ENCODE measurements at regions not wholly inside any gene's neighbourhood (a gene's known extent, or its start where the extent isn't known, plus 50 kb on each side); places are given as distances from the start of the nearest gene placed in this dataset.

GRCh38 chr2:16117021-16117700 is 176.8 kb downstream of the MYCN start:
- no peak for TF ChIP-seq CTCF (IDR thresholded peaks at IDR 0.05; ENCODE audit: control insufficient read depth, extremely low read depth, insufficient read depth)
- no peak overlapping the region for H3K4me3 ChIP-seq (ENCODE audit: low read depth, low read length)
- DNase-seq (ENCODE audit: low read depth) = no peak

- no peak for DNase-seq (ENCODE audit: low read depth)
- TF ChIP-seq CTCF (IDR thresholded peaks at IDR 0.05; ENCODE audit: control insufficient read depth, extremely low read depth, insufficient read depth) = no peak
- no peak overlapping the region for H3K4me3 ChIP-seq (ENCODE audit: low read depth, low read length)
These were observed 175.8 kb downstream of the MYCN start for GRCh38 chr2:16115881-16116830.

GRCh38 chr2:16115291-16115690 is 174.9 kb downstream of the MYCN start:
- no peak overlapping the region for H3K4me3 ChIP-seq (ENCODE audit: low read depth, low read length)
- TF ChIP-seq CTCF (IDR thresholded peaks at IDR 0.05; ENCODE audit: control insufficient read depth, extremely low read depth, insufficient read depth) = no peak
- DNase-seq (ENCODE audit: low read depth) = no peak

- TF ChIP-seq CTCF (IDR thresholded peaks at IDR 0.05; ENCODE audit: control insufficient read depth, extremely low read depth, insufficient read depth) = no peak
- no peak for DNase-seq (ENCODE audit: low read depth)
- no peak overlapping the region for H3K4me3 ChIP-seq (ENCODE audit: low read depth, low read length)
These were observed 174.5 kb downstream of the MYCN start for GRCh38 chr2:16114836-16115235.

GRCh38 chr2:16114070-16114469 is 173.7 kb downstream of the MYCN start:
- DNase-seq (ENCODE audit: low read depth) = no peak
- no peak for TF ChIP-seq CTCF (IDR thresholded peaks at IDR 0.05; ENCODE audit: control insufficient read depth, extremely low read depth, insufficient read depth)
- no peak overlapping the region for H3K4me3 ChIP-seq (ENCODE audit: low read depth, low read length)

GRCh38 chr2:16113568-16113967 is 173.2 kb downstream of the MYCN start:
- TF ChIP-seq CTCF (IDR thresholded peaks at IDR 0.05; ENCODE audit: control insufficient read depth, extremely low read depth, insufficient read depth) = no peak
- no peak overlapping the region for H3K4me3 ChIP-seq (ENCODE audit: low read depth, low read length)

More at GRCh38 chr2:16113568-16113967, 173.2 kb downstream of the MYCN start:
- no peak for DNase-seq (ENCODE audit: low read depth)

All from LNCaP clone FGC (cell line).